ENCODE measurements at regions not wholly inside any gene's neighbourhood (a gene's known extent, or its start where the extent isn't known, plus 50 kb on each side); places are given as distances from the start of the nearest gene placed in this dataset.

- Mint-ChIP-seq H3K9me3 (no peaks in the 10 kb centered on the region), H3K27me3 (no peaks in the 10 kb centered on the region), H3K4me1 (ENCODE audit: low read depth in 2 of 2) (no peaks in the 10 kb centered on the region), H3K36me3 (ENCODE audit: insufficient read depth) (no peaks in the 10 kb centered on the region), H3K27ac (no peak overlapping the region), H3K4me3 (no peak overlapping the region)
- ATAC-seq (replicated peaks) = no peak
- DNase-seq = no peak
Observed at GRCh38 chr13:34207334-34207733, 389.4 kb downstream of the RFC3 start.

GRCh38 chr13:34207872-34208271 lies 389.9 kb downstream of the RFC3 start:
- ATAC-seq (replicated peaks) (no peak), DNase-seq (no peak)
- H3K9me3 Mint-ChIP-seq = no peaks in the 10 kb centered on the region
- no peaks in the 10 kb centered on the region for H3K27me3 Mint-ChIP-seq
- H3K4me3 Mint-ChIP-seq = no peak overlapping the region
- no peak overlapping the region for H3K27ac Mint-ChIP-seq
- H3K4me1 Mint-ChIP-seq (ENCODE audit: low read depth in 2 of 2) = no peaks in the 10 kb centered on the region
- no peaks in the 10 kb centered on the region for H3K36me3 Mint-ChIP-seq (ENCODE audit: insufficient read depth)

DNA sequence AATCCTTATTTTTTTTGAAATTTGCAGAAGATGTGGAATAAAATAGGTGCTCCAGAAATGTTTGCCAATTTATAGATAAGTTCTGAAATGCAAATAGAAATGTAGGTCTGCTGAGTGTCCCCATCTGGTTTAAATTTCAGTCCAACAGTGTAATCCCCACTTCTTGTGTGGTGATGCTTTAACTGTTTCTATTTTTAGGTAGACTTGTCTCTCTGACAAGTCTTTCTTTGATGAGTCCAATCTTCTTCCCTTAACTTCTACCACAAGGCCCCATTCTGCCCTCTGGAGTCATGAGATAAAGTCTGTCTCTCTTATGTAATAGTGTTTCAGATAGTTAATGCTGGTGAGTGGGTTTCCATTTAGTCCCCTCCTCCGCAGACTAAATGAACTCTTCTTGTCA lies 390.4 kb downstream of the RFC3 start:
- no peak for ATAC-seq (replicated peaks)
- H3K4me1 Mint-ChIP-seq (ENCODE audit: low read depth in 2 of 2) = no peaks in the 10 kb centered on the region
- no peak overlapping the region for H3K4me3 Mint-ChIP-seq
- H3K27ac Mint-ChIP-seq = no peak overlapping the region
- H3K36me3 Mint-ChIP-seq (ENCODE audit: insufficient read depth) = no peaks in the 10 kb centered on the region
- no peaks in the 10 kb centered on the region for H3K27me3 Mint-ChIP-seq
- H3K9me3 Mint-ChIP-seq = no peaks in the 10 kb centered on the region
- DNase-seq = no peak

- no peak for DNase-seq
- H3K9me3 Mint-ChIP-seq = no peaks in the 10 kb centered on the region
- no peak overlapping the region for H3K27ac Mint-ChIP-seq
- no peaks in the 10 kb centered on the region for H3K4me1 Mint-ChIP-seq (ENCODE audit: low read depth in 2 of 2)
- no peak for ATAC-seq (replicated peaks)
- H3K27me3 Mint-ChIP-seq = no peaks in the 10 kb centered on the region
- H3K4me3 Mint-ChIP-seq = no peak overlapping the region
- H3K36me3 Mint-ChIP-seq (ENCODE audit: insufficient read depth) = no peaks in the 10 kb centered on the region
Observed at GRCh38 chr13:34210341-34210740, 392.4 kb downstream of the RFC3 start.

DNA sequence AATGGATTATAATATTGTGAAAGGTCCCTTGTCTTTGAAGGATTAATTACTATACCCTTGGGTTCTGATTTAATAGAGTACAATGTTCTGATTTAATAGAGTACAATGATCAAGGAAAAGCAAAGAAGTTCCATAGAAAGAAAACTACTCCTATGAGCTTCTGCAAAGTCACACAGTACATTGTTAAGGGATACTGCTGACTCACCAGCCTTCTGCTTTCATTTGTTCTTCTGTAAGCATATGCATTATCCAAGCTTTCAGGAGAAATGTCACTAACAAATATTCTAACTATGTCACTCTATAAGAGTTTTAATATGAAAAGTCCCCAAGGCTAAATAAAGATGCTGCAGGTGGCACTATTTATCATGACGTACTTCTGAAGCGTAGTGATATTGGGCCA lies 396.7 kb downstream of the RFC3 start:
- H3K27me3 Mint-ChIP-seq = no peaks in the 10 kb centered on the region
- H3K27ac Mint-ChIP-seq = no peak overlapping the region
- H3K9me3 Mint-ChIP-seq = no peaks in the 10 kb centered on the region
- no peaks in the 10 kb centered on the region for H3K36me3 Mint-ChIP-seq (ENCODE audit: insufficient read depth)
- no peaks in the 10 kb centered on the region for H3K4me1 Mint-ChIP-seq (ENCODE audit: low read depth in 2 of 2)
- no peak overlapping the region for H3K4me3 Mint-ChIP-seq
- no peak for ATAC-seq (replicated peaks)
- DNase-seq = no peak

DNA sequence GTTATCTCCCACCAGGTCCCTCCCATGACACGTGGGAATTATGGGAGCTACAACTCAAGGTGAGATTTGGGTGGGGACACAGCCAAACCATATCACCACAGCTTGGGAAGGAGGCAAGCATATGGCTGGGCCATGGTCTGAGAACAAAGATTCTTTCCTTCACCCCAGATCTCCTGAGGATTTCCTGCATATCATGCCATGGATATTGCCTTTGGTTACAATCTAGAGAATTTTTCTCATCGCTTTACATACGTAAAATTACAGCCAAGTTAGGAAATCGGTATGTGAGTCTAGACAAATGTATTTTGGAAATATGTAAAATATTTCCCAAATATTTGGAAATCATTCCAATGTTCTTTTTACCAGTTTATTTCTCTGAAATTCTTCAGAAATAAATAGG lies 398.3 kb downstream of the RFC3 start:
- Mint-ChIP-seq H3K27ac (no peak overlapping the region), H3K27me3 (no peaks in the 10 kb centered on the region), H3K4me3 (no peak overlapping the region), H3K4me1 (ENCODE audit: low read depth in 2 of 2) (no peaks in the 10 kb centered on the region), H3K36me3 (ENCODE audit: insufficient read depth) (no peaks in the 10 kb centered on the region), H3K9me3 (no peaks in the 10 kb centered on the region)
- DNase-seq = no peak
- ATAC-seq (replicated peaks) = no peak

GRCh38 chr13:34217343-34218025 lies 399.5 kb downstream of the RFC3 start:
- no peaks in the 10 kb centered on the region for H3K4me1 Mint-ChIP-seq (ENCODE audit: low read depth in 2 of 2)
- no peak overlapping the region for H3K4me3 Mint-ChIP-seq
- no peaks in the 10 kb centered on the region for H3K27me3 Mint-ChIP-seq
- no peaks in the 10 kb centered on the region for H3K36me3 Mint-ChIP-seq (ENCODE audit: insufficient read depth)
- ATAC-seq (replicated peaks) (no peak), DNase-seq (no peak)
- no peaks in the 10 kb centered on the region for H3K9me3 Mint-ChIP-seq
- no peak overlapping the region for H3K27ac Mint-ChIP-seq

DNA sequence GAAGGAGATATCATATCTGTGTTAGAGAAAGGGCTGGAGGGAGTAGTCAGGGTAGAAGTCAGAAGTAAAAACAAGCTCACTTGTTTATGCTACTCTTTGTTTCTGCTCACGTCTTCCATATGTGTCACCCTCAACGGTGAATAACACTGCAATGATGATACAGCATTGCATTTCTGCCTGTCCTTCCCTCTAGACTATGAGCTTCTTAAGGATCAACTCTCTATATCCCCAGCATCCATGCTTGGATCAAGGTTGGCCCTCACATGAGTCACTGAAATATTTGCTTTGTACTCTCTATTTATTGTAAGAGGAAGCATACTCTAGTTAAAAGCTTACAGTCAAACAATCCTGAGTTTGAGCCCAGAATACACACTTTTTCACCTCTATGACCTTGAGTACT lies 406.0 kb downstream of the RFC3 start:
- ATAC-seq (replicated peaks) (no peak), DNase-seq (no peak)
- no peaks in the 10 kb centered on the region for H3K4me1 Mint-ChIP-seq (ENCODE audit: low read depth in 2 of 2)
- H3K4me3 Mint-ChIP-seq = no peak overlapping the region
- peaks cover 0 to 3% of the 10 kb centered on the region in 2 donors for H3K9me3 Mint-ChIP-seq
- H3K27me3 Mint-ChIP-seq = no peaks in the 10 kb centered on the region
- H3K27ac Mint-ChIP-seq = no peak overlapping the region
- no peaks in the 10 kb centered on the region for H3K36me3 Mint-ChIP-seq (ENCODE audit: insufficient read depth)

- H3K36me3 Mint-ChIP-seq (ENCODE audit: insufficient read depth) = no peaks in the 10 kb centered on the region
- no peak overlapping the region for H3K4me3 Mint-ChIP-seq
- H3K4me1 Mint-ChIP-seq (ENCODE audit: low read depth in 2 of 2) = no peaks in the 10 kb centered on the region
- ATAC-seq (replicated peaks) (no peak), DNase-seq (no peak)
- peaks cover 0 to 3% of the 10 kb centered on the region in 2 donors for H3K9me3 Mint-ChIP-seq
- no peaks in the 10 kb centered on the region for H3K27me3 Mint-ChIP-seq
- H3K27ac Mint-ChIP-seq = no peak overlapping the region
Observed at GRCh38 chr13:34224877-34225276, 406.9 kb downstream of the RFC3 start.

- no peak overlapping the region for H3K4me3 Mint-ChIP-seq
- DNase-seq (no peak), ATAC-seq (replicated peaks) (no peak)
- no peaks in the 10 kb centered on the region for H3K4me1 Mint-ChIP-seq (ENCODE audit: low read depth in 2 of 2)
- no peaks in the 10 kb centered on the region for H3K36me3 Mint-ChIP-seq (ENCODE audit: insufficient read depth)
- peaks cover 7 to 10% of the 10 kb centered on the region in 2 donors for H3K9me3 Mint-ChIP-seq
- no peak overlapping the region for H3K27ac Mint-ChIP-seq
- no peaks in the 10 kb centered on the region for H3K27me3 Mint-ChIP-seq
Observed at GRCh38 chr13:34230271-34230670, 412.3 kb downstream of the RFC3 start.

DNA sequence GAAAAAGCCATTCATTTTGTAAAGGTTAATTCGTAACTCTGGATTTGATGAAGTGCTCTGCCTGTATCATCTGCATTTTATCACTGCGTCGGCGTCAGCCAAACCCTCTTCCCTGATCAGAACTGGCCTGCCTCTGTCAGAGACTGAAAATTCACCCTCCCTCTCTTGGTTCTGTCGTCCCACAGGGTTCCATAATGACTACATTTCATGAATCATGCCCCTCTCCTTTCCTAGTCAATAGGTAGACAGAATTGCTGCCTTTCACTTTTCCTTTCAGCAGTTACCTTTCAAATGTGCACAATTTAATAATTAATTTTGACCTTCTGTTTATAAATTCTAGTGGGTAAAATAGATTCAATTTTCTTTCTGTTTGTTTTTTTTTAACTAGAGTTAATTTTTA lies 423.4 kb downstream of the RFC3 start:
- no peak for ATAC-seq (replicated peaks)
- H3K9me3 Mint-ChIP-seq = peaks cover 0 to 4% of the 10 kb centered on the region in 2 donors
- no peaks in the 10 kb centered on the region for H3K27me3 Mint-ChIP-seq
- no peak for DNase-seq
- no peaks in the 10 kb centered on the region for H3K36me3 Mint-ChIP-seq (ENCODE audit: insufficient read depth)
- H3K4me3 Mint-ChIP-seq = no peak overlapping the region
- H3K27ac Mint-ChIP-seq = no peak overlapping the region
- H3K4me1 Mint-ChIP-seq (ENCODE audit: low read depth in 2 of 2) = no peaks in the 10 kb centered on the region

DNA sequence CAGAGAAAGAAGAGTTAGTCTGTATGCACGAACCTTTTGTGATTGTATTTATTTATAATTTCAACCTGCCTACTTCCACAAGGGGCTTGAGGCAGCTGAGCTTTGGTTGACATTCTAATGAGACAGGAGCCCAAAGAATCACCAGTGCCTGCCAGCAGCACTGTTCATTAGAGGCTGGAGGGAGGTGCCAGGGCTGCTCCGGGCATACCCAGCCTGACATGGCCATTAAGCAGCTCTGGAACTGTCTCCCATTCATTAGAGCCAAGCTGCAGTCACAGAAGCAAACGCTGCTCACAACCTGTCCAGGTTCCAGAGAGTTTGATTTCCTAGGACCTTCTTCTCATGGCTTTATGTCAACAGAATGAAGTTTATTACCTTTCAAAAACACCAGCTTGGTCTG lies 425.5 kb downstream of the RFC3 start:
- Mint-ChIP-seq H3K4me1 (ENCODE audit: low read depth in 2 of 2) (no peaks in the 10 kb centered on the region), H3K27ac (no peak overlapping the region), H3K27me3 (no peaks in the 10 kb centered on the region), H3K9me3 (peaks cover 0 to 4% of the 10 kb centered on the region in 2 donors), H3K36me3 (ENCODE audit: insufficient read depth) (no peaks in the 10 kb centered on the region), H3K4me3 (no peak overlapping the region)
- ATAC-seq (replicated peaks) (no peak), DNase-seq (no peak)

GRCh38 chr13:34246511-34246910 lies 428.6 kb downstream of the RFC3 start:
- no peaks in the 10 kb centered on the region for H3K4me1 Mint-ChIP-seq (ENCODE audit: low read depth in 2 of 2)
- no peaks in the 10 kb centered on the region for H3K36me3 Mint-ChIP-seq (ENCODE audit: insufficient read depth)
- H3K9me3 Mint-ChIP-seq = peaks cover 0 to 5% of the 10 kb centered on the region in 2 donors
- H3K27me3 Mint-ChIP-seq = no peaks in the 10 kb centered on the region
- no peak overlapping the region for H3K27ac Mint-ChIP-seq
- DNase-seq = no peak
- no peak for ATAC-seq (replicated peaks)
- no peak overlapping the region for H3K4me3 Mint-ChIP-seq

DNA sequence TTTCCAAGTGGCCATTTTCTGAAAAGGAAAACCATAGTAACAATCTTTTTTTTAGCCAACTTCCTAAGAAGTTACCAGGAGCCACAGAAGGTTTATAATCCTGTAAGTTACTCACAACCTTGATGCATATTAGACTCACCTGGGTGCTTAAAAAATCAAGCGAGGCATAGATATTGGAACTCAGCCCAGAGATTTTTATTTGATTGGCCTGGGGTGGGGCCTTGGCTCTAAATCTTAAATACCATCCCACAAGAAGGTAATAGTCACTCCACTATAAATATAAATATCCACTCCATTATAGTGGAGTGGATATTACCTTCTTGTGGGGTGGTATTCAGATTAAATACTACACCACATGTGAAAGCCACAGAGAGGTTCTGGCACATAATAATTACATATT lies 429.6 kb downstream of the RFC3 start:
- Mint-ChIP-seq H3K36me3 (ENCODE audit: insufficient read depth) (no peaks in the 10 kb centered on the region), H3K27me3 (no peaks in the 10 kb centered on the region), H3K27ac (no peak overlapping the region), H3K4me3 (no peak overlapping the region), H3K9me3 (peaks cover 5% of the 10 kb centered on the region in 2 donors), H3K4me1 (ENCODE audit: low read depth in 2 of 2) (no peaks in the 10 kb centered on the region)
- DNase-seq = no peak
- ATAC-seq (replicated peaks) = no peak

DNA sequence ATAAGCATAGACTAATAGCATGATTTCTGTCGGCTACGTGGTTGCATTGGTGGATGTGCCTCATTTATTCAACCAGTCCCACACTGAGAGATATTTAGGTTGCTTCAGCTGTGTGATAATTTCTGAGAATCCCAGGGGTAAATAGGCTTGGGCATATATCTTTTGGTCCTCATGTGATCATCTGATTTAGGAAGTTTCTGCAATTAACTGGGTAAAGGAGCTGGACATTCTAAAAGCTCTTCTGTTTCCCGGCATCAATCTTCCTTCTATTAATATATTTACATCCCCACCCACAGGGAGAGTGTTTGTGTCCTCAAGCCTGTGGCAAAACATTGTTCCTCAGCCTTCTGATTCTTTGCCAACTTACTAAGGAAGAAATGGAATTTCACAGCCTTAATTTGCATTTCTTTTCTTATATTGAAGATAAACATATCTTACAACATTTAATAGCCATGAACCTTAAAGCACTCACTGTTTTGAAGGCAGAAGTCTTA lies 431.6 kb downstream of the RFC3 start:
- Mint-ChIP-seq H3K36me3 (ENCODE audit: insufficient read depth) (no peaks in the 10 kb centered on the region), H3K4me3 (no peak overlapping the region), H3K27ac (no peak overlapping the region), H3K4me1 (ENCODE audit: low read depth in 2 of 2) (no peaks in the 10 kb centered on the region), H3K27me3 (no peaks in the 10 kb centered on the region), H3K9me3 (peaks cover 6 to 8% of the 10 kb centered on the region in 2 donors)
- ATAC-seq (replicated peaks) = no peak
- DNase-seq = no peak

All from effector memory CD8-positive, alpha-beta T cell (primary cell).